Trophoblast cell (in vitro differentiated cells and primary cell): ENCODE measurements at regions not wholly inside any gene's neighbourhood (a gene's known extent, or its start where the extent isn't known, plus 50 kb on each side); places are given as distances from the start of the nearest gene placed in this dataset.

Source experiments
- DNase-seq, 2 donors: peaks; one replicate each; pipeline ENCODE4 v3.0.0-alpha.2; 2016
- H2AFZ ChIP-seq: 2 replicates; pipeline ENCODE4 v1.6.1; 2013; ENCODE audit warnings: low read length, moderate library complexity, mild to moderate bottlenecking; ENCODE audit not compliant: insufficient read depth, poor library complexity
- H2AK5ac ChIP-seq: 2 replicates; pipeline ENCODE4 v1.6.1; 2013; ENCODE audit warnings: mild to moderate bottlenecking, low read length
- H2BK120ac ChIP-seq: 2 replicates; pipeline ENCODE4 v1.6.1; 2013; ENCODE audit warnings: low read length, mild to moderate bottlenecking, moderate library complexity; ENCODE audit not compliant: insufficient read depth, poor library complexity
- H2BK12ac ChIP-seq: 2 replicates; pipeline ENCODE4 v1.6.1; 2013; ENCODE audit warnings: mild to moderate bottlenecking, low read length, moderate library complexity
- H2BK5ac ChIP-seq: 2 replicates; pipeline ENCODE4 v1.6.1; 2013; ENCODE audit warnings: low read length, low read depth, moderate library complexity, mild to moderate bottlenecking; ENCODE audit not compliant: poor library complexity
- H3K14ac ChIP-seq: 2 replicates; pipeline ENCODE4 v1.6.1; 2013; ENCODE audit warnings: mild to moderate bottlenecking, low read length
- H3K18ac ChIP-seq: 2 replicates; pipeline ENCODE4 v1.6.1; 2013; ENCODE audit warnings: mild to moderate bottlenecking, low read length
- H3K23ac ChIP-seq: 2 replicates; pipeline ENCODE4 v1.6.1; 2013; ENCODE audit warnings: low read length
- H3K27ac ChIP-seq: 2 replicates; pipeline ENCODE4 v1.5.1; 2013; ENCODE audit warnings: low read depth, mild to moderate bottlenecking, inconsistent platforms, low read length, moderate library complexity
- H3K27me3 ChIP-seq: 2 replicates; pipeline ENCODE4 v1.6.1; 2013; ENCODE audit warnings: inconsistent platforms, mild to moderate bottlenecking, low read length, moderate library complexity; ENCODE audit not compliant: insufficient read depth
- H3K36me3 ChIP-seq, 2 experiments: 1 replicate in 1 of 2; 2 replicates in 1 of 2; pipeline ENCODE4 v1.6.1; 2013; ENCODE audit warnings: low read length in 2 of 2, mild to moderate bottlenecking in 2 of 2, moderate library complexity in 1 of 2; ENCODE audit not compliant: insufficient read depth in 2 of 2, control insufficient read depth in 1 of 2
- H3K4ac ChIP-seq: 2 replicates; pipeline ENCODE4 v1.6.1; 2013; ENCODE audit warnings: low read depth, mild to moderate bottlenecking, low read length, moderate library complexity
- H3K4me1 ChIP-seq, 2 experiments: 1 replicate in 1 of 2; 2 replicates in 1 of 2; pipeline ENCODE4 v1.6.1; 2013; ENCODE audit warnings: low read length in 2 of 2, mild to moderate bottlenecking in 2 of 2, moderate library complexity in 1 of 2; ENCODE audit not compliant: insufficient read depth in 2 of 2, control insufficient read depth in 1 of 2
- H3K4me2 ChIP-seq: 2 replicates; pipeline ENCODE4 v1.6.1; 2013; ENCODE audit warnings: inconsistent platforms, mild to moderate bottlenecking, low read length, moderate library complexity
- H3K4me3 ChIP-seq: 2 replicates; pipeline ENCODE4 v1.5.1; 2013; ENCODE audit warnings: mild to moderate bottlenecking, low read depth, low read length, inconsistent platforms
- H3K79me1 ChIP-seq: one replicate; pipeline ENCODE4 v1.6.1; 2013; ENCODE audit warnings: low read length
- H3K79me2 ChIP-seq: 2 replicates; pipeline ENCODE4 v1.6.1; 2013; ENCODE audit warnings: low read length, mild to moderate bottlenecking; ENCODE audit not compliant: control insufficient read depth, insufficient read depth, poor library complexity
- H3K9ac ChIP-seq: 2 replicates; pipeline ENCODE4 v1.6.1; 2013; ENCODE audit warnings: mild to moderate bottlenecking, low read length
- H3K9me3 ChIP-seq: 2 replicates; pipeline ENCODE4 v1.6.1; 2013; ENCODE audit warnings: low read depth, mild to moderate bottlenecking, control low read depth, inconsistent platforms, low read length; ENCODE audit not compliant: insufficient read depth
- H4K12ac ChIP-seq: 2 replicates; pipeline ENCODE4 v1.6.1; 2013; ENCODE audit warnings: low read depth, mild to moderate bottlenecking, low read length, moderate library complexity
- H4K8ac ChIP-seq: 2 replicates; pipeline ENCODE4 v1.6.1; 2013; ENCODE audit warnings: low read depth, mild to moderate bottlenecking, low read length, moderate library complexity
- H4K91ac ChIP-seq: one replicate; pipeline ENCODE4 v1.6.1; 2013; ENCODE audit warnings: low read depth, mild to moderate bottlenecking, low read length, moderate library complexity
- WGBS: extraction: QIAGEN DNeasy Blood & Tissue Kit; methylation state at CpG from one replicate; pipeline ENCODE4 v1.1.7; 2013; ENCODE audit warnings: missing lambda C conversion rate; ENCODE audit not compliant: insufficient read length, insufficient coverage; ENCODE audit errors: extremely low coverage; 5-methylcytosine and 5-hydroxymethylcytosine counted together

GRCh38 chr6:113190170-113190569 lies 667.0 kb upstream of the MARCKS start:
- Histone ChIP-seq H4K8ac (no peak overlapping the region), H3K79me2 (no peaks in the 10 kb centered on the region), H2AFZ (no peak overlapping the region), H4K12ac (no peak overlapping the region), H3K27me3 (no peaks in the 10 kb centered on the region), H3K4me1 (no peaks in the 10 kb centered on the region), H2BK12ac (no peak overlapping the region), H2BK5ac (no peak overlapping the region), H4K91ac (no peak overlapping the region), H3K36me3 (no peaks in the 10 kb centered on the region), H3K18ac (no peak overlapping the region), H3K9ac (no peak overlapping the region), H3K23ac (no peak overlapping the region), H3K14ac (no peak overlapping the region), H2AK5ac (no peak overlapping the region), H2BK120ac (no peak overlapping the region), H3K4ac (no peak overlapping the region), H3K27ac (no peak overlapping the region), H3K9me3 (no peaks in the 10 kb centered on the region), H3K79me1 (no peaks in the 10 kb centered on the region), H3K4me2 (no peak overlapping the region), H3K4me3 (no peak overlapping the region)
- no peak for DNase-seq
- WGBS: no CpG with 5 or more reads among the region's 2 CpGs

- no peak overlapping the region for H3K9ac ChIP-seq
- H3K27ac ChIP-seq: no peak overlapping the region
- H3K14ac ChIP-seq: no peak overlapping the region
- no peak overlapping the region for H3K23ac ChIP-seq
- H3K9me3 ChIP-seq: no peaks in the 10 kb centered on the region
- H2AFZ ChIP-seq: no peak overlapping the region
- no peak for DNase-seq
- no peak overlapping the region for H2AK5ac ChIP-seq
- H4K12ac ChIP-seq: no peak overlapping the region
- H4K8ac ChIP-seq: no peak overlapping the region
- H4K91ac ChIP-seq: no peak overlapping the region
- H3K18ac ChIP-seq: no peak overlapping the region
- no peaks in the 10 kb centered on the region for H3K27me3 ChIP-seq
- H2BK5ac ChIP-seq: no peak overlapping the region
- no peaks in the 10 kb centered on the region for H3K36me3 ChIP-seq
- H3K4me3 ChIP-seq: no peak overlapping the region
- H3K4me1 ChIP-seq: no peaks in the 10 kb centered on the region
- H2BK12ac ChIP-seq: no peak overlapping the region
- no peak overlapping the region for H3K4ac ChIP-seq
- no peak overlapping the region for H2BK120ac ChIP-seq
- no CpG with 5 or more reads among the region's 2 CpGs for WGBS
- no peak overlapping the region for H3K4me2 ChIP-seq
- no peaks in the 10 kb centered on the region for H3K79me1 ChIP-seq
- H3K79me2 ChIP-seq: no peaks in the 10 kb centered on the region
Measured at GRCh38 chr6:113194090-113194489, 663.1 kb upstream of the MARCKS start.

- H3K18ac ChIP-seq: no peak overlapping the region
- H2AK5ac ChIP-seq: no peak overlapping the region
- no peak overlapping the region for H4K12ac ChIP-seq
- WGBS: no CpG with 5 or more reads among the region's 4 CpGs
- peaks cover 17% of the 10 kb centered on the region for H3K79me1 ChIP-seq
- no peak overlapping the region for H3K27ac ChIP-seq
- no peaks in the 10 kb centered on the region for H3K9me3 ChIP-seq
- no peak overlapping the region for H2BK5ac ChIP-seq
- no peak overlapping the region for H4K91ac ChIP-seq
- H2AFZ ChIP-seq: no peak overlapping the region
- no peak overlapping the region for H2BK12ac ChIP-seq
- H2BK120ac ChIP-seq: peak overlapping the region; percentile 66
- no peak overlapping the region for H4K8ac ChIP-seq
- no peak overlapping the region for H3K9ac ChIP-seq
- H3K23ac ChIP-seq: no peak overlapping the region
- peaks cover 2 to 6% of the 10 kb centered on the region in 2 experiments for H3K4me1 ChIP-seq
- H3K4me3 ChIP-seq: no peak overlapping the region
- no peak overlapping the region for H3K14ac ChIP-seq
- H3K4ac ChIP-seq: no peak overlapping the region
- H3K79me2 ChIP-seq: no peaks in the 10 kb centered on the region
- no peak for DNase-seq
- H3K4me2 ChIP-seq: no peak overlapping the region
- no peaks in the 10 kb centered on the region for H3K36me3 ChIP-seq
- no peaks in the 10 kb centered on the region for H3K27me3 ChIP-seq
Measured at GRCh38 chr6:113202852-113203714, 654.1 kb upstream of the MARCKS start.

GRCh38 chr6:113203715-113204110 lies 653.4 kb upstream of the MARCKS start:
- Histone ChIP-seq H3K23ac (no peak overlapping the region), H4K12ac (no peak overlapping the region), H3K4ac (no peak overlapping the region), H2BK5ac (no peak overlapping the region), H3K27me3 (no peaks in the 10 kb centered on the region), H2BK120ac (no peak overlapping the region), H2AK5ac (peak overlapping the region; percentile 65), H3K9me3 (no peaks in the 10 kb centered on the region), H3K4me2 (no peak overlapping the region), H4K8ac (no peak overlapping the region), H3K9ac (no peak overlapping the region), H4K91ac (no peak overlapping the region), H3K27ac (no peak overlapping the region), H3K79me2 (no peaks in the 10 kb centered on the region), H2BK12ac (peak overlapping the region; percentile 82), H3K36me3 (no peaks in the 10 kb centered on the region), H3K4me3 (no peak overlapping the region), H3K14ac (no peak overlapping the region), H3K4me1 (peaks cover 2 to 6% of the 10 kb centered on the region in 2 experiments), H3K18ac (no peak overlapping the region), H3K79me1 (peaks cover 18% of the 10 kb centered on the region), H2AFZ (no peak overlapping the region)
- no CpG with 5 or more reads among the region's 4 CpGs for whole genome bisulfite sequencing
- DNase-seq: no peak
